ENCODE measurements at regions not wholly inside any gene's neighbourhood (a gene's known extent, or its start where the extent isn't known, plus 50 kb on each side); places are given as distances from the start of the nearest gene placed in this dataset.

DNA sequence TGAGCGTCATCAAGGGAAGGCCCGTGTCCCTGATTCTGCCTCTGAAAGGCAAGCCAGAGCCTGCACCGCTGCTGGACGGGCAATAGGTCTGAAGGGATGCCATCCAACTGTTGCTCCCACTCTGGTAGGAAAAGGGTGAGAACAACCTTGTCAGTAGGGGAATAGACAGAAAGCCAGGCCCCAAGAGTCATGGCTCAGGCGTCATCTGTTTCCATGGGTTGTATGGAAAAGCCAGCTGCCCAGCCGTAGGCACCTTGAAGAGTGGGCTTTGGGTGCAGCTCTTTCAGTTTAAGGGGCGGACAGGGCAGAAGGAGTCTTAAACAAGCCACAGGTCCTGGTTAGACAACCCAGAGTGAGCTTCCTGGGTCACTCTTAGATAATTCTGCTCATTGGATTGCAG is 66.5 kb downstream of the RNF6 start:
- TF ChIP-seq, protein P1, sequence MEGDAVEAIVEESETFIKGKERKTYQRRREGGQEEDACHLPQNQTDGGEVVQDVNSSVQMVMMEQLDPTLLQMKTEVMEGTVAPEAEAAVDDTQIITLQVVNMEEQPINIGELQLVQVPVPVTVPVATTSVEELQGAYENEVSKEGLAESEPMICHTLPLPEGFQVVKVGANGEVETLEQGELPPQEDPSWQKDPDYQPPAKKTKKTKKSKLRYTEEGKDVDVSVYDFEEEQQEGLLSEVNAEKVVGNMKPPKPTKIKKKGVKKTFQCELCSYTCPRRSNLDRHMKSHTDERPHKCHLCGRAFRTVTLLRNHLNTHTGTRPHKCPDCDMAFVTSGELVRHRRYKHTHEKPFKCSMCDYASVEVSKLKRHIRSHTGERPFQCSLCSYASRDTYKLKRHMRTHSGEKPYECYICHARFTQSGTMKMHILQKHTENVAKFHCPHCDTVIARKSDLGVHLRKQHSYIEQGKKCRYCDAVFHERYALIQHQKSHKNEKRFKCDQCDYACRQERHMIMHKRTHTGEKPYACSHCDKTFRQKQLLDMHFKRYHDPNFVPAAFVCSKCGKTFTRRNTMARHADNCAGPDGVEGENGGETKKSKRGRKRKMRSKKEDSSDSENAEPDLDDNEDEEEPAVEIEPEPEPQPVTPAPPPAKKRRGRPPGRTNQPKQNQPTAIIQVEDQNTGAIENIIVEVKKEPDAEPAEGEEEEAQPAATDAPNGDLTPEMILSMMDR (conservative IDR thresholded peaks at IDR 0.05; ENCODE audit: low read depth in 2 of 2): no peak
- TF ChIP-seq, protein P2, sequence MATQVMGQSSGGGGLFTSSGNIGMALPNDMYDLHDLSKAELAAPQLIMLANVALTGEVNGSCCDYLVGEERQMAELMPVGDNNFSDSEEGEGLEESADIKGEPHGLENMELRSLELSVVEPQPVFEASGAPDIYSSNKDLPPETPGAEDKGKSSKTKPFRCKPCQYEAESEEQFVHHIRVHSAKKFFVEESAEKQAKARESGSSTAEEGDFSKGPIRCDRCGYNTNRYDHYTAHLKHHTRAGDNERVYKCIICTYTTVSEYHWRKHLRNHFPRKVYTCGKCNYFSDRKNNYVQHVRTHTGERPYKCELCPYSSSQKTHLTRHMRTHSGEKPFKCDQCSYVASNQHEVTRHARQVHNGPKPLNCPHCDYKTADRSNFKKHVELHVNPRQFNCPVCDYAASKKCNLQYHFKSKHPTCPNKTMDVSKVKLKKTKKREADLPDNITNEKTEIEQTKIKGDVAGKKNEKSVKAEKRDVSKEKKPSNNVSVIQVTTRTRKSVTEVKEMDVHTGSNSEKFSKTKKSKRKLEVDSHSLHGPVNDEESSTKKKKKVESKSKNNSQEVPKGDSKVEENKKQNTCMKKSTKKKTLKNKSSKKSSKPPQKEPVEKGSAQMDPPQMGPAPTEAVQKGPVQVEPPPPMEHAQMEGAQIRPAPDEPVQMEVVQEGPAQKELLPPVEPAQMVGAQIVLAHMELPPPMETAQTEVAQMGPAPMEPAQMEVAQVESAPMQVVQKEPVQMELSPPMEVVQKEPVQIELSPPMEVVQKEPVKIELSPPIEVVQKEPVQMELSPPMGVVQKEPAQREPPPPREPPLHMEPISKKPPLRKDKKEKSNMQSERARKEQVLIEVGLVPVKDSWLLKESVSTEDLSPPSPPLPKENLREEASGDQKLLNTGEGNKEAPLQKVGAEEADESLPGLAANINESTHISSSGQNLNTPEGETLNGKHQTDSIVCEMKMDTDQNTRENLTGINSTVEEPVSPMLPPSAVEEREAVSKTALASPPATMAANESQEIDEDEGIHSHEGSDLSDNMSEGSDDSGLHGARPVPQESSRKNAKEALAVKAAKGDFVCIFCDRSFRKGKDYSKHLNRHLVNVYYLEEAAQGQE (IDR thresholded peaks at IDR 0.05; ENCODE audit: unreplicated experiment): no peak
- TF ChIP-seq POLR2AphosphoS5 (IDR thresholded peaks at IDR 0.05; ENCODE audit: low read depth) (no peak), EZH2 (IDR thresholded peaks at IDR 0.05; ENCODE audit: low read depth, unreplicated experiment) (no peak), JUNB (IDR thresholded peaks at IDR 0.05; ENCODE audit: unreplicated experiment) (no peak), EZH2phosphoT487 (IDR thresholded peaks at IDR 0.05; ENCODE audit: unreplicated experiment) (no peak), CREB1 (CRISPR knock-in tag; IDR thresholded peaks at IDR 0.05; ENCODE audit: low read depth) (no peak), STAT1 (IDR thresholded peaks at IDR 0.05; ENCODE audit: unreplicated experiment) (no peak), NANOG (IDR thresholded peaks at IDR 0.05; ENCODE audit: borderline replicate concordance) (no peak), ZNF331 (CRISPR knock-in tag; IDR thresholded peaks at IDR 0.05; ENCODE audit: low read depth) (no peak)
- TF ChIP-seq, protein P3, sequence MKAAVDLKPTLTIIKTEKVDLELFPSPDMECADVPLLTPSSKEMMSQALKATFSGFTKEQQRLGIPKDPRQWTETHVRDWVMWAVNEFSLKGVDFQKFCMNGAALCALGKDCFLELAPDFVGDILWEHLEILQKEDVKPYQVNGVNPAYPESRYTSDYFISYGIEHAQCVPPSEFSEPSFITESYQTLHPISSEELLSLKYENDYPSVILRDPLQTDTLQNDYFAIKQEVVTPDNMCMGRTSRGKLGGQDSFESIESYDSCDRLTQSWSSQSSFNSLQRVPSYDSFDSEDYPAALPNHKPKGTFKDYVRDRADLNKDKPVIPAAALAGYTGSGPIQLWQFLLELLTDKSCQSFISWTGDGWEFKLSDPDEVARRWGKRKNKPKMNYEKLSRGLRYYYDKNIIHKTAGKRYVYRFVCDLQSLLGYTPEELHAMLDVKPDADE (IDR thresholded peaks at IDR 0.05): no peak
- TF ChIP-seq, protein P4, sequence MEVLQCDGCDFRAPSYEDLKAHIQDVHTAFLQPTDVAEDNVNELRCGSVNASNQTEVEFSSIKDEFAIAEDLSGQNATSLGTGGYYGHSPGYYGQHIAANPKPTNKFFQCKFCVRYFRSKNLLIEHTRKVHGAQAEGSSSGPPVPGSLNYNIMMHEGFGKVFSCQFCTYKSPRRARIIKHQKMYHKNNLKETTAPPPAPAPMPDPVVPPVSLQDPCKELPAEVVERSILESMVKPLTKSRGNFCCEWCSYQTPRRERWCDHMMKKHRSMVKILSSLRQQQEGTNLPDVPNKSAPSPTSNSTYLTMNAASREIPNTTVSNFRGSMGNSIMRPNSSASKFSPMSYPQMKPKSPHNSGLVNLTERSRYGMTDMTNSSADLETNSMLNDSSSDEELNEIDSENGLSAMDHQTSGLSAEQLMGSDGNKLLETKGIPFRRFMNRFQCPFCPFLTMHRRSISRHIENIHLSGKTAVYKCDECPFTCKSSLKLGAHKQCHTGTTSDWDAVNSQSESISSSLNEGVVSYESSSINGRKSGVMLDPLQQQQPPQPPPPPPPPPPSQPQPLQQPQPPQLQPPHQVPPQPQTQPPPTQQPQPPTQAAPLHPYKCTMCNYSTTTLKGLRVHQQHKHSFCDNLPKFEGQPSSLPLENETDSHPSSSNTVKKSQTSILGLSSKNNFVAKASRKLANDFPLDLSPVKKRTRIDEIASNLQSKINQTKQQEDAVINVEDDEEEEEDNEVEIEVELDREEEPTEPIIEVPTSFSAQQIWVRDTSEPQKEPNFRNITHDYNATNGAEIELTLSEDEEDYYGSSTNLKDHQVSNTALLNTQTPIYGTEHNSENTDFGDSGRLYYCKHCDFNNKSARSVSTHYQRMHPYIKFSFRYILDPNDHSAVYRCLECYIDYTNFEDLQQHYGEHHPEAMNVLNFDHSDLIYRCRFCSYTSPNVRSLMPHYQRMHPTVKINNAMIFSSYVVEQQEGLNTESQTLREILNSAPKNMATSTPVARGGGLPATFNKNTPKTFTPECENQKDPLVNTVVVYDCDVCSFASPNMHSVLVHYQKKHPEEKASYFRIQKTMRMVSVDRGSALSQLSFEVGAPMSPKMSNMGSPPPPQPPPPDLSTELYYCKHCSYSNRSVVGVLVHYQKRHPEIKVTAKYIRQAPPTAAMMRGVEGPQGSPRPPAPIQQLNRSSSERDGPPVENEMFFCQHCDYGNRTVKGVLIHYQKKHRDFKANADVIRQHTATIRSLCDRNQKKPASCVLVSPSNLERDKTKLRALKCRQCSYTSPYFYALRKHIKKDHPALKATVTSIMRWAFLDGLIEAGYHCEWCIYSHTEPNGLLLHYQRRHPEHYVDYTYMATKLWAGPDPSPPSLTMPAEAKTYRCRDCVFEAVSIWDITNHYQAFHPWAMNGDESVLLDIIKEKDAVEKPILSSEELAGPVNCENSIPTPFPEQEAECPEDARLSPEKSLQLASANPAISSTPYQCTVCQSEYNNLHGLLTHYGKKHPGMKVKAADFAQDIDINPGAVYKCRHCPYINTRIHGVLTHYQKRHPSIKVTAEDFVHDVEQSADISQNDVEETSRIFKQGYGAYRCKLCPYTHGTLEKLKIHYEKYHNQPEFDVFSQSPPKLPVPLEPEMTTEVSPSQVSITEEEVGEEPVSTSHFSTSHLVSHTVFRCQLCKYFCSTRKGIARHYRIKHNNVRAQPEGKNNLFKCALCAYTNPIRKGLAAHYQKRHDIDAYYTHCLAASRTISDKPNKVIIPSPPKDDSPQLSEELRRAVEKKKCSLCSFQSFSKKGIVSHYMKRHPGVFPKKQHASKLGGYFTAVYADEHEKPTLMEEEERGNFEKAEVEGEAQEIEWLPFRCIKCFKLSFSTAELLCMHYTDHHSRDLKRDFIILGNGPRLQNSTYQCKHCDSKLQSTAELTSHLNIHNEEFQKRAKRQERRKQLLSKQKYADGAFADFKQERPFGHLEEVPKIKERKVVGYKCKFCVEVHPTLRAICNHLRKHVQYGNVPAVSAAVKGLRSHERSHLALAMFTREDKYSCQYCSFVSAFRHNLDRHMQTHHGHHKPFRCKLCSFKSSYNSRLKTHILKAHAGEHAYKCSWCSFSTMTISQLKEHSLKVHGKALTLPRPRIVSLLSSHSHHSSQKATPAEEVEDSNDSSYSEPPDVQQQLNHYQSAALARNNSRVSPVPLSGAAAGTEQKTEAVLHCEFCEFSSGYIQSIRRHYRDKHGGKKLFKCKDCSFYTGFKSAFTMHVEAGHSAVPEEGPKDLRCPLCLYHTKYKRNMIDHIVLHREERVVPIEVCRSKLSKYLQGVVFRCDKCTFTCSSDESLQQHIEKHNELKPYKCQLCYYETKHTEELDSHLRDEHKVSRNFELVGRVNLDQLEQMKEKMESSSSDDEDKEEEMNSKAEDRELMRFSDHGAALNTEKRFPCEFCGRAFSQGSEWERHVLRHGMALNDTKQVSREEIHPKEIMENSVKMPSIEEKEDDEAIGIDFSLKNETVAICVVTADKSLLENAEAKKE (CRISPR knock-in tag; IDR thresholded peaks at IDR 0.05): no peak

All from GM23338 (cell line).